ENCODE measurements at regions not wholly inside any gene's neighbourhood (a gene's known extent, or its start where the extent isn't known, plus 50 kb on each side); places are given as distances from the start of the nearest gene placed in this dataset.

GRCh38 chr6:6376845-6377244 is 56.4 kb upstream of the F13A1 start:
- H3K9me3 Mint-ChIP-seq (ENCODE audit: unreplicated experiment): no peaks in the 10 kb centered on the region
- intact Hi-C loops (cut with micrococcal nuclease; ENCODE audit: unreplicated experiment): no loop called here

GRCh38 chr6:6377621-6378020 is 57.2 kb upstream of the F13A1 start:
- ChIA-PET CTCF (no interaction called here), POLR2A (no interaction called here)
- DNase-seq: no peak
- Mint-ChIP-seq H3K4me1 (ENCODE audit: low read depth, unreplicated experiment) (no peaks in the 10 kb centered on the region), H3K9me3 (ENCODE audit: unreplicated experiment) (no peaks in the 10 kb centered on the region), H3K36me3 (ENCODE audit: insufficient read depth, unreplicated experiment) (no peaks in the 10 kb centered on the region), H3K27me3 (ENCODE audit: insufficient read depth, unreplicated experiment) (peaks cover 26% of the 10 kb centered on the region), H3K27ac (ENCODE audit: unreplicated experiment) (no peak overlapping the region), H3K4me3 (ENCODE audit: unreplicated experiment) (no peak overlapping the region)
- H3K36me3 ChIP-seq (ENCODE audit: control insufficient read depth, insufficient read depth, low read length): no peaks in the 10 kb centered on the region
- no peaks in the 10 kb centered on the region for H3K9me3 ChIP-seq
- BruUV-seq (replicated peaks): no TSS peak
- no peak overlapping the region for H3K4me3 ChIP-seq (ENCODE audit: low read depth, low read length)
- H3K4me1 ChIP-seq: no peaks in the 10 kb centered on the region
- no peak for TF ChIP-seq CTCF (IDR thresholded peaks at IDR 0.05; ENCODE audit: insufficient read depth in 1 of 2, low read depth in 1 of 2, low read length in 1 of 2, severe bottlenecking in 1 of 2, unreplicated experiment in 1 of 2)
- H3K27me3 ChIP-seq (replicated peaks; ENCODE audit: control insufficient read depth, insufficient read depth, low read length): peaks cover 2% of the 10 kb centered on the region; the same call in 1 of the 2 replicates
- intact Hi-C loops (cut with micrococcal nuclease; ENCODE audit: unreplicated experiment): no loop called here

More at GRCh38 chr6:6376845-6377244, 56.4 kb upstream of the F13A1 start:
- DNase-seq: no peak
- no peaks in the 10 kb centered on the region for H3K36me3 Mint-ChIP-seq (ENCODE audit: insufficient read depth, unreplicated experiment)
- no peak for TF ChIP-seq CTCF (IDR thresholded peaks at IDR 0.05; ENCODE audit: insufficient read depth in 1 of 2, low read depth in 1 of 2, low read length in 1 of 2, severe bottlenecking in 1 of 2, unreplicated experiment in 1 of 2)
- POLR2A ChIA-PET: no interaction called here
- no peaks in the 10 kb centered on the region for H3K36me3 ChIP-seq (ENCODE audit: control insufficient read depth, insufficient read depth, low read length)
- H3K27me3 ChIP-seq (replicated peaks; ENCODE audit: control insufficient read depth, insufficient read depth, low read length): no peaks in the 10 kb centered on the region
- no peaks in the 10 kb centered on the region for H3K4me1 Mint-ChIP-seq (ENCODE audit: low read depth, unreplicated experiment)
- H3K4me1 ChIP-seq: no peaks in the 10 kb centered on the region
- CTCF ChIA-PET: no interaction called here
- no TSS peak for BruUV-seq (replicated peaks)
- H3K4me3 ChIP-seq (ENCODE audit: low read depth, low read length): no peak overlapping the region
- H3K27me3 Mint-ChIP-seq (ENCODE audit: insufficient read depth, unreplicated experiment): peaks cover 26% of the 10 kb centered on the region
- H3K9me3 ChIP-seq: no peaks in the 10 kb centered on the region
- no peak overlapping the region for H3K4me3 Mint-ChIP-seq (ENCODE audit: unreplicated experiment)
- H3K27ac Mint-ChIP-seq (ENCODE audit: unreplicated experiment): no peak overlapping the region

GRCh38 chr6:6379573-6379972 is 59.1 kb upstream of the F13A1 start:
- Histone ChIP-seq H3K4me3 (ENCODE audit: low read depth, low read length) (no peak overlapping the region), H3K36me3 (ENCODE audit: control insufficient read depth, insufficient read depth, low read length) (no peaks in the 10 kb centered on the region), H3K27me3 (replicated peaks; ENCODE audit: control insufficient read depth, insufficient read depth, low read length) (peaks cover 2% of the 10 kb centered on the region; the same call in 1 of the 2 replicates), H3K4me1 (no peaks in the 10 kb centered on the region), H3K9me3 (no peaks in the 10 kb centered on the region)
- H3K36me3 Mint-ChIP-seq (ENCODE audit: insufficient read depth, unreplicated experiment): no peaks in the 10 kb centered on the region
- DNase-seq: no peak
- no TSS peak for BruUV-seq (replicated peaks)
- peaks cover 28% of the 10 kb centered on the region for H3K27me3 Mint-ChIP-seq (ENCODE audit: insufficient read depth, unreplicated experiment)
- intact Hi-C loops (cut with micrococcal nuclease; ENCODE audit: unreplicated experiment): no loop called here
- no peaks in the 10 kb centered on the region for H3K9me3 Mint-ChIP-seq (ENCODE audit: unreplicated experiment)
- no peak for TF ChIP-seq CTCF (IDR thresholded peaks at IDR 0.05; ENCODE audit: insufficient read depth in 1 of 2, low read depth in 1 of 2, low read length in 1 of 2, severe bottlenecking in 1 of 2, unreplicated experiment in 1 of 2)
- no peak overlapping the region for H3K27ac Mint-ChIP-seq (ENCODE audit: unreplicated experiment)
- POLR2A ChIA-PET: no interaction called here
- H3K4me3 Mint-ChIP-seq (ENCODE audit: unreplicated experiment): no peak overlapping the region
- no peaks in the 10 kb centered on the region for H3K4me1 Mint-ChIP-seq (ENCODE audit: low read depth, unreplicated experiment)
- CTCF ChIA-PET: no interaction called here
